ENCODE measurements at regions not wholly inside any gene's neighbourhood (a gene's known extent, or its start where the extent isn't known, plus 50 kb on each side); places are given as distances from the start of the nearest gene placed in this dataset.

DNA sequence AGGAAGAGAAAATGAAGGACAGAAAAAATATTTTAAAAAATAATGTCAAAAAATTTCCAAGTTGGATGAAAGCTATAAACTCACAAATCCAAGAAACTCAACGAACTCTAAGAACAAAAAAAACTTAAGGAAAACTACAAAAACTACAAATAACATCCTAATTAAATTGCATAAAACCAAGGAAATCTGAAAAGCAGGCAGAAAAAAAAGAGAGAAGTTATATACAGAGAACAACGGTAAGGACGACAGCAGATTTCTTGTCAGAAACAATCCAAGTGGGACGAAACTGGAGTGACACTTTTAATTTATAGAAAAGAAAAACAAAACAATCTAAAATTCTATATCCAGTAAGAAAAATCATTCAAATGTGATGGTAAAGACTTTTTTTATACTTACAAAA, 122.2 kb upstream of the LYZL1 start:
- TF ChIP-seq, protein P1, sequence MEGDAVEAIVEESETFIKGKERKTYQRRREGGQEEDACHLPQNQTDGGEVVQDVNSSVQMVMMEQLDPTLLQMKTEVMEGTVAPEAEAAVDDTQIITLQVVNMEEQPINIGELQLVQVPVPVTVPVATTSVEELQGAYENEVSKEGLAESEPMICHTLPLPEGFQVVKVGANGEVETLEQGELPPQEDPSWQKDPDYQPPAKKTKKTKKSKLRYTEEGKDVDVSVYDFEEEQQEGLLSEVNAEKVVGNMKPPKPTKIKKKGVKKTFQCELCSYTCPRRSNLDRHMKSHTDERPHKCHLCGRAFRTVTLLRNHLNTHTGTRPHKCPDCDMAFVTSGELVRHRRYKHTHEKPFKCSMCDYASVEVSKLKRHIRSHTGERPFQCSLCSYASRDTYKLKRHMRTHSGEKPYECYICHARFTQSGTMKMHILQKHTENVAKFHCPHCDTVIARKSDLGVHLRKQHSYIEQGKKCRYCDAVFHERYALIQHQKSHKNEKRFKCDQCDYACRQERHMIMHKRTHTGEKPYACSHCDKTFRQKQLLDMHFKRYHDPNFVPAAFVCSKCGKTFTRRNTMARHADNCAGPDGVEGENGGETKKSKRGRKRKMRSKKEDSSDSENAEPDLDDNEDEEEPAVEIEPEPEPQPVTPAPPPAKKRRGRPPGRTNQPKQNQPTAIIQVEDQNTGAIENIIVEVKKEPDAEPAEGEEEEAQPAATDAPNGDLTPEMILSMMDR (conservative IDR thresholded peaks at IDR 0.05): no peak
- no peak for DNase-seq (ENCODE audit: low read depth, low spot score)
- Mint-ChIP-seq H3K27ac (ENCODE audit: unreplicated experiment) (no peak overlapping the region), H3K4me3 (no peak overlapping the region), H3K9me3 (peaks cover 30% of the 10 kb centered on the region), H3K27me3 (ENCODE audit: low read depth) (no peaks in the 10 kb centered on the region), H3K4me1 (peaks cover 12% of the 10 kb centered on the region), H3K36me3 (ENCODE audit: low read depth) (peaks cover 33% of the 10 kb centered on the region)

DNA sequence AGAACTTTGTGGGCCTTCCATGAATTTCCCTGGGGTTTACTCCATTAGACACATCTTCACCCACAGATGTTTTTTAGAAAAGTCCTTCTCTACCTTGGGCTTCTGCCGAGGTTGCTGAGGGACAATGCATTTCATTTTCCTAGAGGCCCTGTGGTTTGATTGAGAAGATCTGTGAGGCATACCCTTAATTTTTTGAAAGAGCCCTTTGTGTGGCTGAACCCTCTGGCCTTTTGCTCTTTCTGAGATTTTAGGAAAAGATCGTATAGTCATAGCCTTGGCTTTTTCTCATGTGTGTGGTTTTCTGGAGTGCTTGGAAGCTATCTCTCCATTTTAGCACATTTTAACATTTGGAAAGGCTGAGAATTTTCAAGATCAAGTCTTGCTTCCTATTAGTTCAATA, 119.8 kb upstream of the LYZL1 start:
- peaks cover 33% of the 10 kb centered on the region for H3K36me3 Mint-ChIP-seq (ENCODE audit: low read depth)
- H3K27me3 Mint-ChIP-seq (ENCODE audit: low read depth): no peaks in the 10 kb centered on the region
- peaks cover 16% of the 10 kb centered on the region for H3K4me1 Mint-ChIP-seq
- TF ChIP-seq, protein P1 (conservative IDR thresholded peaks at IDR 0.05): no peak
- no peak overlapping the region for H3K27ac Mint-ChIP-seq (ENCODE audit: unreplicated experiment)
- no peak for DNase-seq (ENCODE audit: low read depth, low spot score)
- H3K9me3 Mint-ChIP-seq: peaks cover 32% of the 10 kb centered on the region
- H3K4me3 Mint-ChIP-seq: no peak overlapping the region

DNA sequence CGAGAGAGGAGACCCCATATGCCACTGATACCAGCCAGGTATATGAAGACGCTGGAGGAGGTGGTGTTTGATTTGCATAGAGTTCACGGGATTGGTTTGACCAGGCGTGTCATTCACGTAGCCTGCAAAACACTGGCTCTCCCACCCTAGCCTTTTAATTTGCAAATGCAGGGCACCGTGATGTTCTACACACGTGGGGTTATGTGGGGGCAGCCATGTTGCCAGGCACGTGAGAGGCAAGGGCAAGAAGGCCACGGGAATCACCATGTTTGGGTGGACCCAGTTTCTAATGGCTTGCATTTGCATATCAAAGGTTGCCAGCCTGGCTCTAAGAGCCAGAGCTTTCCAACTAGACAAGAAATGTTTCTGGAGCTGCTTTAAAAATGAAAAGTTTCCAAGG, 117.2 kb upstream of the LYZL1 start:
- H3K4me3 Mint-ChIP-seq: no peak overlapping the region
- H3K4me1 Mint-ChIP-seq: peaks cover 16% of the 10 kb centered on the region
- H3K9me3 Mint-ChIP-seq: peaks cover 18% of the 10 kb centered on the region
- TF ChIP-seq, protein P1 (conservative IDR thresholded peaks at IDR 0.05): no peak
- H3K27ac Mint-ChIP-seq (ENCODE audit: unreplicated experiment): no peak overlapping the region
- no peaks in the 10 kb centered on the region for H3K27me3 Mint-ChIP-seq (ENCODE audit: low read depth)
- DNase-seq (ENCODE audit: low read depth, low spot score): no peak
- H3K36me3 Mint-ChIP-seq (ENCODE audit: low read depth): peaks cover 20% of the 10 kb centered on the region

DNA sequence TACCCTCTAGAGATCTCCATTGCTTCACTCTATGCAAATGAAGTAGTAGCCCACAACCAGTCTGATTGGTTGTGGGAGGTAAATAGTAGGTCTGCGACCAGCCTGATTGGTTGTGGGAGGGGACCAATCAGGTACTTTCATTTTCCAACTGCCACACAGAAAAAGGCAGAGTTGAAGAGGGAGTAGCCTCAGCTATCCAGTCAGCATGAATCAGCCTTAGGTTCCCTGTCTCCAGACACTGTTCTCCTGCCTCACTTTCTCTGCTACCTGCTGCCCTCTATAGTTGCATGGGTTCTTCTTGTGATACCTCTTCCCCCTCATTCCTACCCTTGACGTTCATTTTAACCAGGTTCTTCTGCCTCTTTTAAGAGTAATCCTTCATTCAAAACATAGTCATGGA, 114.5 kb upstream of the LYZL1 start:
- peaks cover 8% of the 10 kb centered on the region for H3K4me1 Mint-ChIP-seq
- H3K4me3 Mint-ChIP-seq: no peak overlapping the region
- peaks cover 6% of the 10 kb centered on the region for H3K36me3 Mint-ChIP-seq (ENCODE audit: low read depth)
- peaks cover 11% of the 10 kb centered on the region for H3K9me3 Mint-ChIP-seq
- H3K27ac Mint-ChIP-seq (ENCODE audit: unreplicated experiment): no peak overlapping the region
- DNase-seq (ENCODE audit: low read depth, low spot score): no peak
- TF ChIP-seq, protein P1 (conservative IDR thresholded peaks at IDR 0.05): no peak
- no peaks in the 10 kb centered on the region for H3K27me3 Mint-ChIP-seq (ENCODE audit: low read depth)

DNA sequence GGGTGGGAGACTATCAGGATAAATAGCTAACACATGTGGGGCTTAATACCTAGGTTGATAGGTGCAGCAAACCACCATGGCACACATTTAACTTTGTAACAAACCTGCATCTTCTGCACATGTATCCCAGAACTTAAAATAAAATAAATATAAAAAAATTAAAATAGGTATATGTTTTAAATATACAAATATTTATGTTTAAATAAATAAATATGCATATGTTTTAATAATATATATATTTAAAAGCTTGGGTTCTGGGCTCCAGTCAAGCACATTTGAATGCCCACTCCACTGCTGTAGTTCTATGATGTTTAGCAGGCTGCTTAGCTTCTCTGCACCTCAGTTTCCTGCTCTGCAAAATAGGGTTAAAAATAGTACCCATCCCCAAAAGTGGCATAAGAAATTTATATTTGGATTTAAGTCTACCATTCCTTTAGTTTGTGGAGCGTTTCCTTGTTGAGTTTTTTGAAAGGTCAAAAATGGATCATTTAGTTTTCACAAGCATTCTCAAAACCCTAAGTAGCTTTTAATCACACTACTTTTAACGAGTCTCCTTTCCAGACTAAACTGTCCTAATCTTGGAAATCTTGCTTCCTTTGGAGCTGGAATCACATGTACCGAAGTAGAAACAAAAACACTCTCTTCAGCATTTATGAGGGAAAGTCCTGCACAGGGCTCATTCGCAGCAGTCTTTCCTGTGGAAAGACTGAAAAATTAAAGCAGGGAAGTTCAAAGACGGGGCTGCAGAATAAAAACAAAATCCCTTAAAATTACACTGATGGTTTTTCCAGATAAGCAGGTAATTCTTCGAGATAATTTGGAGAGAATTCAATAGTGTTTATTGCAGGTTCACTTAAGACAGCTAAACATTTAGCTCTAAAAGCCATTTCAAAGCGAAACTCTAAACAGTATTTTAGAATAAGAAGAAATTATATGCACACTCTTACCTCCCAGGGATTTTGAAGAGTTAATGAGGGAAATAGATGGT, 111.7 kb upstream of the LYZL1 start:
- no peaks in the 10 kb centered on the region for H3K27me3 Mint-ChIP-seq (ENCODE audit: low read depth)
- no peak overlapping the region for H3K4me3 Mint-ChIP-seq
- H3K27ac Mint-ChIP-seq (ENCODE audit: unreplicated experiment): no peak overlapping the region
- H3K36me3 Mint-ChIP-seq (ENCODE audit: low read depth): no peaks in the 10 kb centered on the region
- peaks cover 4% of the 10 kb centered on the region for H3K9me3 Mint-ChIP-seq
- H3K4me1 Mint-ChIP-seq: peaks cover 1% of the 10 kb centered on the region
- DNase-seq (ENCODE audit: low read depth, low spot score): no peak
- TF ChIP-seq, protein P1 (conservative IDR thresholded peaks at IDR 0.05): no peak

Data from neural crest cell (in vitro differentiated cells).